ENCODE measurements at regions not wholly inside any gene's neighbourhood (a gene's known extent, or its start where the extent isn't known, plus 50 kb on each side); places are given as distances from the start of the nearest gene placed in this dataset.

GRCh38 chrX:94401426-94401825, 727.4 kb downstream of the FAM133A start:
- Histone ChIP-seq H3K9me2 (ENCODE audit: insufficient read depth) (no peaks in the 10 kb centered on the region), H3K27ac (ENCODE audit: low read depth) (no peak overlapping the region), H3K36me3 (ENCODE audit: insufficient read depth) (no peaks in the 10 kb centered on the region), H2AFZ (no peak overlapping the region), H3K4me2 (no peak overlapping the region), H3F3A (replicated peaks; ENCODE audit: low read depth) (no peaks in the 10 kb centered on the region), H3K27me3 (ENCODE audit: insufficient read depth) (no peaks in the 10 kb centered on the region), H3K79me2 (replicated peaks; ENCODE audit: insufficient read depth) (no peaks in the 10 kb centered on the region), H3K4me1 (ENCODE audit: insufficient read depth) (no peaks in the 10 kb centered on the region), H4K20me1 (replicated peaks; ENCODE audit: insufficient read depth) (no peaks in the 10 kb centered on the region), H3K4me3 (no peak overlapping the region)
- Mint-ChIP-seq H3K36me3 (ENCODE audit: low read depth) (peaks cover 34% of the 10 kb centered on the region), H3K27me3 (ENCODE audit: insufficient read depth, low read depth, poor library complexity) (no peaks in the 10 kb centered on the region), H3K4me3 (no peak overlapping the region), H3K27ac (no peak overlapping the region), H3K9me3 (peaks cover 28% of the 10 kb centered on the region), H3K4me1 (no peaks in the 10 kb centered on the region)
- no peak for TF ChIP-seq CTCF (conservative IDR thresholded peaks at IDR 0.05; ENCODE audit: low read depth in 2 of 2)
- TF ChIP-seq ETS1 (IDR thresholded peaks at IDR 0.05) = no peak
- TF ChIP-seq STAT1 (IDR thresholded peaks at IDR 0.05; ENCODE audit: unreplicated experiment) = no peak
- TF ChIP-seq ZNF331 (CRISPR knock-in tag; IDR thresholded peaks at IDR 0.05; ENCODE audit: low read depth) = no peak
- no peak for TF ChIP-seq CREB1 (CRISPR knock-in tag; IDR thresholded peaks at IDR 0.05; ENCODE audit: low read depth)
- TF ChIP-seq, protein P1, sequence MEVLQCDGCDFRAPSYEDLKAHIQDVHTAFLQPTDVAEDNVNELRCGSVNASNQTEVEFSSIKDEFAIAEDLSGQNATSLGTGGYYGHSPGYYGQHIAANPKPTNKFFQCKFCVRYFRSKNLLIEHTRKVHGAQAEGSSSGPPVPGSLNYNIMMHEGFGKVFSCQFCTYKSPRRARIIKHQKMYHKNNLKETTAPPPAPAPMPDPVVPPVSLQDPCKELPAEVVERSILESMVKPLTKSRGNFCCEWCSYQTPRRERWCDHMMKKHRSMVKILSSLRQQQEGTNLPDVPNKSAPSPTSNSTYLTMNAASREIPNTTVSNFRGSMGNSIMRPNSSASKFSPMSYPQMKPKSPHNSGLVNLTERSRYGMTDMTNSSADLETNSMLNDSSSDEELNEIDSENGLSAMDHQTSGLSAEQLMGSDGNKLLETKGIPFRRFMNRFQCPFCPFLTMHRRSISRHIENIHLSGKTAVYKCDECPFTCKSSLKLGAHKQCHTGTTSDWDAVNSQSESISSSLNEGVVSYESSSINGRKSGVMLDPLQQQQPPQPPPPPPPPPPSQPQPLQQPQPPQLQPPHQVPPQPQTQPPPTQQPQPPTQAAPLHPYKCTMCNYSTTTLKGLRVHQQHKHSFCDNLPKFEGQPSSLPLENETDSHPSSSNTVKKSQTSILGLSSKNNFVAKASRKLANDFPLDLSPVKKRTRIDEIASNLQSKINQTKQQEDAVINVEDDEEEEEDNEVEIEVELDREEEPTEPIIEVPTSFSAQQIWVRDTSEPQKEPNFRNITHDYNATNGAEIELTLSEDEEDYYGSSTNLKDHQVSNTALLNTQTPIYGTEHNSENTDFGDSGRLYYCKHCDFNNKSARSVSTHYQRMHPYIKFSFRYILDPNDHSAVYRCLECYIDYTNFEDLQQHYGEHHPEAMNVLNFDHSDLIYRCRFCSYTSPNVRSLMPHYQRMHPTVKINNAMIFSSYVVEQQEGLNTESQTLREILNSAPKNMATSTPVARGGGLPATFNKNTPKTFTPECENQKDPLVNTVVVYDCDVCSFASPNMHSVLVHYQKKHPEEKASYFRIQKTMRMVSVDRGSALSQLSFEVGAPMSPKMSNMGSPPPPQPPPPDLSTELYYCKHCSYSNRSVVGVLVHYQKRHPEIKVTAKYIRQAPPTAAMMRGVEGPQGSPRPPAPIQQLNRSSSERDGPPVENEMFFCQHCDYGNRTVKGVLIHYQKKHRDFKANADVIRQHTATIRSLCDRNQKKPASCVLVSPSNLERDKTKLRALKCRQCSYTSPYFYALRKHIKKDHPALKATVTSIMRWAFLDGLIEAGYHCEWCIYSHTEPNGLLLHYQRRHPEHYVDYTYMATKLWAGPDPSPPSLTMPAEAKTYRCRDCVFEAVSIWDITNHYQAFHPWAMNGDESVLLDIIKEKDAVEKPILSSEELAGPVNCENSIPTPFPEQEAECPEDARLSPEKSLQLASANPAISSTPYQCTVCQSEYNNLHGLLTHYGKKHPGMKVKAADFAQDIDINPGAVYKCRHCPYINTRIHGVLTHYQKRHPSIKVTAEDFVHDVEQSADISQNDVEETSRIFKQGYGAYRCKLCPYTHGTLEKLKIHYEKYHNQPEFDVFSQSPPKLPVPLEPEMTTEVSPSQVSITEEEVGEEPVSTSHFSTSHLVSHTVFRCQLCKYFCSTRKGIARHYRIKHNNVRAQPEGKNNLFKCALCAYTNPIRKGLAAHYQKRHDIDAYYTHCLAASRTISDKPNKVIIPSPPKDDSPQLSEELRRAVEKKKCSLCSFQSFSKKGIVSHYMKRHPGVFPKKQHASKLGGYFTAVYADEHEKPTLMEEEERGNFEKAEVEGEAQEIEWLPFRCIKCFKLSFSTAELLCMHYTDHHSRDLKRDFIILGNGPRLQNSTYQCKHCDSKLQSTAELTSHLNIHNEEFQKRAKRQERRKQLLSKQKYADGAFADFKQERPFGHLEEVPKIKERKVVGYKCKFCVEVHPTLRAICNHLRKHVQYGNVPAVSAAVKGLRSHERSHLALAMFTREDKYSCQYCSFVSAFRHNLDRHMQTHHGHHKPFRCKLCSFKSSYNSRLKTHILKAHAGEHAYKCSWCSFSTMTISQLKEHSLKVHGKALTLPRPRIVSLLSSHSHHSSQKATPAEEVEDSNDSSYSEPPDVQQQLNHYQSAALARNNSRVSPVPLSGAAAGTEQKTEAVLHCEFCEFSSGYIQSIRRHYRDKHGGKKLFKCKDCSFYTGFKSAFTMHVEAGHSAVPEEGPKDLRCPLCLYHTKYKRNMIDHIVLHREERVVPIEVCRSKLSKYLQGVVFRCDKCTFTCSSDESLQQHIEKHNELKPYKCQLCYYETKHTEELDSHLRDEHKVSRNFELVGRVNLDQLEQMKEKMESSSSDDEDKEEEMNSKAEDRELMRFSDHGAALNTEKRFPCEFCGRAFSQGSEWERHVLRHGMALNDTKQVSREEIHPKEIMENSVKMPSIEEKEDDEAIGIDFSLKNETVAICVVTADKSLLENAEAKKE (CRISPR knock-in tag; IDR thresholded peaks at IDR 0.05) = no peak
- TF ChIP-seq NANOG (IDR thresholded peaks at IDR 0.05; ENCODE audit: borderline replicate concordance) = no peak
- TF ChIP-seq REST (IDR thresholded peaks at IDR 0.05; ENCODE audit: unreplicated experiment) = no peak
- TF ChIP-seq ZNF114 (CRISPR knock-in tag; IDR thresholded peaks at IDR 0.05) = no peak
- TF ChIP-seq EZH2phosphoT487 (IDR thresholded peaks at IDR 0.05; ENCODE audit: unreplicated experiment) = no peak
- no peak for TF ChIP-seq EZH2 (IDR thresholded peaks at IDR 0.05; ENCODE audit: low read depth, unreplicated experiment)
- TF ChIP-seq JUNB (IDR thresholded peaks at IDR 0.05; ENCODE audit: unreplicated experiment) = no peak
- no peak for TF ChIP-seq POLR2AphosphoS5 (IDR thresholded peaks at IDR 0.05; ENCODE audit: low read depth)
- ATAC-seq (no peak), DNase-seq (ENCODE audit: low spot score) (no peak)

Data from GM23338 (cell line).